CD4-positive, alpha-beta T cell treated with Interleukin-17A for 4 hours (primary cell): ENCODE measurements at regions not wholly inside any gene's neighbourhood (a gene's known extent, or its start where the extent isn't known, plus 50 kb on each side); places are given as distances from the start of the nearest gene placed in this dataset.
"Not testable (repeated sequence)": the region's sequence is repeated elsewhere in the genome, so short reads cannot be mapped to it uniquely, and the experiment has no call there.

Experiments
- DNase-seq: peaks from one replicate; pipeline ENCODE4 v3.0.0-alpha.2; 2020; ENCODE audit warnings: mixed read lengths

GRCh38 chr15:96947296-96948229, 617.1 kb downstream of the NR2F2 start:
- no peak for DNase-seq

DNA sequence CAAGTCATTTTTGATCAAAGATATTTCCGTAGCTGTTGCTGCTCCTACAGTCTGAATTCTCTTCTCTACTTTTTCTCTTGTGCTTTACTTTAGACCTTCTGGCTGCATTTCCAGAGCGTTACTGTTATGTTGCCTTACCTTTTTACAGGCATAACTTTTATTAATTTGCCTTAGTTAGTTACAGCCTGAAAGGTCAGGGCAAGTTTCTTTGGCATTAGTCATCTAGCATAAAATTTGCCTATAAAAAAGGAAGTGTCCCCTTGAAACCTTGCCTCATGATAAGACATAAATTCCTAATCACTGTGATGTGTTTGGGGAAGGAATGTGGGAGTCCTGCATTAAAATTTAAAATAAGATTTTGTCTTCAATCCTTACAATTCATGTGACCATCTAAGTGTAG, 618.5 kb downstream of the NR2F2 start:
- DNase-seq, result no peak

- DNase-seq, result no peak
These were observed 628.2 kb downstream of the NR2F2 start for GRCh38 chr15:96958721-96959120.

- no peak for DNase-seq
These were observed 629.0 kb downstream of the NR2F2 start for GRCh38 chr15:96959501-96959900.

DNA sequence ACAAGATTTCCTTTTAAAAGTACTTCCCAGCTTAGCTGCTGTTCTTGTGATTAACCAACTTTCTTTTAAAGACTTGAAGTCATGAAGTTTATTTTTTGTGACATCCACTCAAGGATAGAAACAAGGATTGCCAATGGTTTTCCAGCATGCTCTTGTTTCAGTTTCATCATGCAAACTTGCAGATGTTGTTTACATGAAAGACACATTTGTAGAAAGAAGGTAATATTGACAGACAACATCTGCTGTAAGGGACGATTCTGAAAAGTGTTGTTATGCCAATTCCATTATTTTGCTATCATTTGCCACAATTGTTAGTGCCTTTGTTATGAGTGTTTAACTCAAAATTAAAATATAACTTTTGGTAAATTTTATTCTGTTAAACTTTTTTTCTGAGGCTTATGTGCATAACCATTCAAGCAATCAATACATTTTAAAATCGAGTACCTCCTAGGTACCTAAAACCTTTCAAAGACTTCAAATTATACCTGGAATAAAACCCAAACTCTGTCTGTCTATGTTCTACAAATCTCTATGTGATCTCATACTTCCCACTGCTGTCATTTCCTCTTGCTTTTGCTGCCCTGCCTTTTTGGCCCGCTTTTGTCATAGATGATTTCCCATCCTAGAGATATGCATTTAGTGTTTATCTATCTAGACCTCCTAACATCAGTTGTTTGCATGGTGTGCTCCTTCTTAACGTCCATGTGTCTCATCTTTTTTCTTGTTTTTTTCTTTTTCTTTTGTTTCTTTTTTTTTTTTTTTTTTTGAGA, 630.4 kb downstream of the NR2F2 start:
- no peak for DNase-seq

DNA sequence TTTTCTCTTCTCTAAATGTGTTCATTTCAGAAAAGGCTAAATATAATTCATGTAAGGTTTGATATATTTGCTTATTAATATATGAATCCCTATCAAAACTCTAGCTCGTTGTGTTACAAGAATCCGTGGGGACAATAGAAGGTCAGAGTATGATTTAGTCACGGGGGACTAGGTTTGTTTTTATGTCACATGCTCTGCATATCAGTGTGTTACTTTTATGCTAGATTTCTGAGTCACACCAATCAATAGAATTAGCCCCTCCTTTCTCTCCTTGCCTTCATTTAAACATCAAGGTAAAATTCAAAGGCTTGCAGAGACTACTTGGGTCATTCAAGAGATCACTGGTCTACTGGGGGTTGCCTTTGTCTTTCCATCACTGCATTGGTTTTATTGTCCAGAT, 636.1 kb downstream of the NR2F2 start:
- no peak for DNase-seq

DNA sequence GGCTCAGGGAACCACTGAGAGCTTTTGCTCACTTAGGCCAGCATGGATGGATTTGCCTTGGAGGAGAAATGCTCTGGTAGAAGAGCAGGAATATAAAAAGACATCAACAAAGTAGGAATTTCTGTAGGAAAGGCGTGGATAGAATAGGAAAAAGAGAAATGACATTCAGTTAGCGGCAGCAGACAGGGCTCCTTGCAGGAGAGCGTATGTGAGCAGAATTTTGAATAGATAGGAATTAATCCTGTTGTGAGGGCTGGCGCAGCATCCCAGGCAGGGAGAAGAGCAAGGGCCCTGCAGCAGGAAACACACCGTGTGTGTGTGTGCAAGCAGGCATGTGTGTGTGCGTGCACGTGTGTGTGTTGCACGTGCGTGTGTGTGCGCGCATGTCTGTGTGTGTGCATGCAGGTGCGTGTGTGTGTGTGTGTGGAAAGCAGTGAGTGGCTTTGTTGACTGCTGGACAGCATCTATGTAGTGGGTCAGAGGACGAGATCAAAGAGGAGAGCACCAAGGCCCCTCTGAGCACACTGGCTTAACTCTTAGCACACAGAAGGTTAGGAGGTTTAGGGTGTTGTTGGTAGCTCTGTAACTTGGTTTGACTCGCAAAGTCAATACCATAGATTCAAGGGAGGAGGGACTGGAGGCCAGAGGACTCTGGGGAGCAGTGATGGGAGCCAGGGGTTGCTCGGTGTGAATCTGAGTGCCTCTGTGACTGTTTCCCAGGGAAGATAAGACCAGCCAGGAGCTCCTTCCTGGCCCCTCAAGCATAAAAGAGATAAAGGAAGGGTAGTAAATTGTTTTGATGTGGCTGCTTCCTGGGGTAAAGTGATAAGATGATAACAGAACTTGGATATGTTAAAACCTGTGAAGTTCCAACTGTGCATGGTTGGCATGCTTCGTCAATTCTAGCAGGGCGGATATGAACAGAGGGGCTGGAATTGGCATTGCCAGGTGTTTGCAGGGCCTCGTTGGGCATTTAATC, 639.5 kb downstream of the NR2F2 start:
- DNase-seq, result no peak

- DNase-seq, result no peak
These were observed 641.7 kb downstream of the NR2F2 start for GRCh38 chr15:96972201-96972600.

- DNase-seq, result no peak
These were observed 644.3 kb downstream of the NR2F2 start for GRCh38 chr15:96974761-96975160.

DNA sequence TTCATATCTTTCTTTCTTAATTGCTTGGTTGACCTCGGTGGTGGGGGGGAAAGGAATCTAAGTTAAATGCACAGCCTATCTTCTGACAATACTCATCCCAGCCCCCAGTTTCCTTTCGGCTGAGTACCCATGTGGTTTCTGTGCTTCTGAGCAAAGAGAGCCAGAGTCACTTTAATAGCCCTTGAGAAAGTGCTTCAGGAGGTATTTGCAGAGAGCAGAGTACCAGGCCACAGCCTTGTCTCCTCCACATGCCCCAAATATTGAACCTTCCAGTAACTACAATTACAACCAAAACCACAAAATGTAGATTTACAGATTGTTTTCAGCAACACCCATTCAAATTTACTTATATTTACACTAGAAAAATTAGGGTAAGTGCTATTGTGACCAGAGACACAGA, 647.4 kb downstream of the NR2F2 start:
- DNase-seq, result no peak

DNA sequence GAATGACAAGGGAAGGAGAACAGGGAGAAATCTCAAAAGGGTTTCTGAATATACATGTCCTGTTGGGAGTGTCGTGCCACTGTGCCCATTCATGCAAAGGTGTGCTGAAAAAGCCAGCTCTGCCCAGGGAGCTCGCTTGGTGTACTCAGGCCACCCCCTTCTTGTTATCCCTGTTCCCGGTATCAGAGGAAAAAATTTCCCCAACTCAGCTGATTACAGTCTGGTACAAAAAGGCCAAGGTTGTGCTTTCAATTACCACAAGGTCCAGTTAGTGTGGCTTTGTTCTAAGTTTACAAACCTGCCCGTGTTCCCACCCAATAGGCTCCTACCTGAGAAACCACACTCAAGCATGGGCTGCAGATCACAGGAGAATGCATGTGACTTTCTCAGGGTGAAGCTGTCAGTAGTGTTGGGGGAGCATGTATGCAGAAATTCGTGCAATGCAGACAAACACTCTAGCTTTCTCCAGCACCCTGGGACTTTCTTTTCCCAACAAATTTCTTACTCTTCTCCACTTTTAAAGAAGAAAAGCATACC, 648.5 kb downstream of the NR2F2 start:
- DNase-seq, result no peak

GRCh38 chr15:96984121-96984671, 653.7 kb downstream of the NR2F2 start:
- not testable (repeated sequence) for DNase-seq

GRCh38 chr15:96992817-96993216, 662.3 kb downstream of the NR2F2 start:
- DNase-seq, result no peak

- DNase-seq, result no peak
These were observed 667.0 kb downstream of the NR2F2 start for GRCh38 chr15:96997538-96997937.

DNA sequence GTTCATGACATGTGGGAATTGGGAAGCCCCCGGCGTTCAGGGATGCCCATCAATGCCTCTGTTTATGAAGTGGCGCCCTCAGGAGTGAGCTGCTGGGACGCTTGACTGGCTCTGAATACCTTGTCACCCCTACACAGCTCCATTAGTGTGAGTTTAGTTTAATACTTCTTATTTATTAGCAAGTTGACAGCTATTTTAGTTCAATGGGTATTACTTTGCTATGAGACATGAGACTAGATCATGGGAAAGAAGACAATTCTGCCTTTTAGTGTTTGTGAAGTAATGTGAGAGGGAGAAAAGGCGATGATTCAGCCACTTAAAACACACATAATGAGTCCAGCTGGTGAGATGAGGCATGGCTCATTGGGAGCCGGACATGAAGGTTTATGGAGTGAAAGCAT, 678.5 kb downstream of the NR2F2 start:
- no peak for DNase-seq

DNA sequence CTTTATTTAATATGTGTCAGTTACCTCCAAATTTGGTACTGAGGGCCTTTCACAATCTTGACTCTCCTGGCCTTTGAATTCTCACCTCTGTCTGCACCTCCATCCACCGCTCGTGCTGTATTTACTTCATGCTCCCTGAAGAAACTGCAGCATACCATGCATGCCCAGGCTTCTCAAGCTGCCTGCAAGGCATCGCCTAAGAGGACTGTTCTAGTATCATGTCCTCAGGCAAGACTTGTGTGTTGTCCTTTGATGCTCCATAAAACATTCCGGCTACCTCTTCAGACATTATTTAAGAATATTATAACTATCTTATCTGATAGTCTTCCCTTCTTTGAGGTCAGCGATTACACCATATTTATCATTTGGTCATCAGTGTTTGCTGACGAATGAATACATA, 682.5 kb downstream of the NR2F2 start:
- no peak for DNase-seq

DNA sequence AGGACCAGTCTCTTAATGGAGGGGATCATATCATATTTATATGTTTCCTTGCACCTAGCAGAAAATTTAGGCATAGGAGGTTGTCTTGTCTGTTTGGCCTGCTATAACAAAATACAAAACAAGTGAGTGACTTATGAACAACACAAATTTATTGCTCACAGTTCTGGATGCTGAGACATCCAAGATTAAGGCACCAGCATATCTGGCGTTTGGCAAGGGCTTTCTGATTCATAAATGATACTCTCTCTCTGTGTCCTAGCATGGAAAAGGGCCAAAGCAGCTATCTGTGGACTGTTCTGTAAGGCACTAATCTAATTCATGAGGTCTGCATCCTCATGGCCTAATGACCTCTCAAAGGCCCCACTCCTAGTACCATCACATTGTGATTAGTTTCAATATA, 683.0 kb downstream of the NR2F2 start:
- no peak for DNase-seq

- no peak for DNase-seq
These were observed 683.5 kb downstream of the NR2F2 start for GRCh38 chr15:97014001-97014400.

- DNase-seq, result no peak
These were observed 693.0 kb downstream of the NR2F2 start for GRCh38 chr15:97023488-97023844.

- DNase-seq, result no peak
These were observed 696.3 kb downstream of the NR2F2 start for GRCh38 chr15:97026781-97027180.

- no peak for DNase-seq
These were observed 697.3 kb downstream of the NR2F2 start for GRCh38 chr15:97027772-97028171.

DNA sequence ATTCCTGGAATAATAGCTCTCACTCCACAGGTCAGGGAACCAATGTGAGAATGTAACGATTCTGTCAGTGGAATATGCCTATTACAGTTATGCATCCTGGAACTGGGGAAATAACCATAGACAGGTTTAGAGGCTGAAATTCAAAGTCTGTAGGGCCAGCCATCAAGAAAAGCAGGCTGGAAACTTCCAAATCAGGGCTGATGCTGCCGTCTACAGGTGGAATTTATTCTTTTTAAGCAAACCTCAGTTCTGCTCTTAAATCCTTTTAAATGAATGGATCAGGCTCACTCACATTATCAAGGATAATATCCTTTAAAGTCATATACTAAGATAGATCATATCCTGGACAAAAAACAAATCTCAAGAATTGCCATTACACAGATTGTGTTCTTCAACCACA, 699.8 kb downstream of the NR2F2 start:
- no peak for DNase-seq
